Liver (tissue), 3 donors: ENCODE measurements at regions not wholly inside any gene's neighbourhood (a gene's known extent, or its start where the extent isn't known, plus 50 kb on each side); places are given as distances from the start of the nearest gene placed in this dataset.

Source experiments
- EGR1 ChIP-seq, 2 donors: IDR thresholded peaks; 2 replicates each; pipeline ENCODE4 v1.6.1; 2016 to 2018; ENCODE audit warnings: antibody characterized with exemption in 2 of 2, low read depth in 2 of 2
- FOXA1 ChIP-seq: IDR thresholded peaks from 2 replicates; pipeline ENCODE4 v1.6.1; 2016; ENCODE audit warnings: antibody characterized with exemption
- JUND ChIP-seq, 2 donors: IDR thresholded peaks; 2 replicates each; pipeline ENCODE4 v1.6.1; 2016; ENCODE audit warnings: antibody characterized with exemption in 2 of 2
- RAD21 ChIP-seq, 2 donors: IDR thresholded peaks; 2 replicates each; pipeline ENCODE4 v1.6.1; 2016; ENCODE audit warnings: antibody characterized with exemption in 2 of 2, mild to moderate bottlenecking in 2 of 2
- SP1 ChIP-seq: IDR thresholded peaks from 2 replicates; pipeline ENCODE4 v1.6.1; 2018; ENCODE audit warnings: antibody characterized with exemption, mild to moderate bottlenecking
- TF ChIP-seq, protein P1 (sequence below): fragments of 150-350 bp; IDR thresholded peaks from 2 replicates; pipeline ENCODE4 v1.5.1; 2017; ENCODE audit warnings: improper control_type of control experiment, low read depth, low read length; ENCODE audit not compliant: missing input control
- TF ChIP-seq, protein P2 (sequence below): IDR thresholded peaks from 2 replicates; pipeline ENCODE4 v1.6.1; 2016; ENCODE audit warnings: antibody characterized with exemption
- TF ChIP-seq, protein P3 (sequence below): IDR thresholded peaks from 2 replicates; pipeline ENCODE4 v1.6.1; 2016; ENCODE audit warnings: antibody characterized with exemption
- TF ChIP-seq, protein P4 (sequence below): IDR thresholded peaks from 2 replicates; pipeline ENCODE4 v1.6.1; 2016; ENCODE audit warnings: antibody characterized with exemption, mild to moderate bottlenecking
- donor health status: healthy.
- donor health status: healthy.

DNA sequence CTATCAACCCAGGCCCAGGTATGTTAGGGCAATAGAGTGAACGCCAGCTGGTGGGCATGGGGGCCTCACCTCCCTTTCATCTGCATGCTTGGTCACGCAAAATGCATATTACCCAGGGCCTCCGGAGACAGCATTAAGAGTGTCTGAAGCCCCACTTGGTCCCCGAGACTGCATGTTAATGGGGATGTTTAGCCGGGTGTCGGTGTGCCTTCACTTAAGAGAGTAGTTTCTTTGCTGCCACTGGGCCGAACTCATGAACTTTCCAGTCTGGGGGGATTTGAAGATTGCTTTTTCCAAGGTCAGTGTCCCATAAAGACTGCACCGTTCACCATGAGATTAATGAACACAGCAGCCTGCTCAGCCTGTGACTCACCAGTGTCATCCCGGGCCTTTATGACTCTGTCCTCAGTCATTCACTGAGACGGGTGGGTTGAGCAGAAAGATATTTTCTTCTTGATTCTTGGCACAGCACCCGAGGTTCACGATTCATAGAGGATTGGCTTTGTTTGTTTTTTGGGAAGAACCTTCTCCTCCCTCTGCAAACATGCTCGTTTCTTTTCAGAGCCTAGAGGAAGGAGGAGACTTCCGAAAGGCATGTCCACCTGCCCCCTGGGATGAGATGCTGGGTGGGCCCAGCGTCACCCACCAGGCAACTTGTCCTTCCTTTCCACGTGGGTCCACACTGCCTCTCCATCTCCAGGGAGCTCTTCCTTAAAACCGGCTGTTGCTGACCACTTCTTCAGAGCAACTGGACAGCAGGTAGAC, 199.1 kb downstream of the GLI2 start:
- TF ChIP-seq, protein P1, sequence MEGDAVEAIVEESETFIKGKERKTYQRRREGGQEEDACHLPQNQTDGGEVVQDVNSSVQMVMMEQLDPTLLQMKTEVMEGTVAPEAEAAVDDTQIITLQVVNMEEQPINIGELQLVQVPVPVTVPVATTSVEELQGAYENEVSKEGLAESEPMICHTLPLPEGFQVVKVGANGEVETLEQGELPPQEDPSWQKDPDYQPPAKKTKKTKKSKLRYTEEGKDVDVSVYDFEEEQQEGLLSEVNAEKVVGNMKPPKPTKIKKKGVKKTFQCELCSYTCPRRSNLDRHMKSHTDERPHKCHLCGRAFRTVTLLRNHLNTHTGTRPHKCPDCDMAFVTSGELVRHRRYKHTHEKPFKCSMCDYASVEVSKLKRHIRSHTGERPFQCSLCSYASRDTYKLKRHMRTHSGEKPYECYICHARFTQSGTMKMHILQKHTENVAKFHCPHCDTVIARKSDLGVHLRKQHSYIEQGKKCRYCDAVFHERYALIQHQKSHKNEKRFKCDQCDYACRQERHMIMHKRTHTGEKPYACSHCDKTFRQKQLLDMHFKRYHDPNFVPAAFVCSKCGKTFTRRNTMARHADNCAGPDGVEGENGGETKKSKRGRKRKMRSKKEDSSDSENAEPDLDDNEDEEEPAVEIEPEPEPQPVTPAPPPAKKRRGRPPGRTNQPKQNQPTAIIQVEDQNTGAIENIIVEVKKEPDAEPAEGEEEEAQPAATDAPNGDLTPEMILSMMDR: no peak
- TF ChIP-seq, protein P2, sequence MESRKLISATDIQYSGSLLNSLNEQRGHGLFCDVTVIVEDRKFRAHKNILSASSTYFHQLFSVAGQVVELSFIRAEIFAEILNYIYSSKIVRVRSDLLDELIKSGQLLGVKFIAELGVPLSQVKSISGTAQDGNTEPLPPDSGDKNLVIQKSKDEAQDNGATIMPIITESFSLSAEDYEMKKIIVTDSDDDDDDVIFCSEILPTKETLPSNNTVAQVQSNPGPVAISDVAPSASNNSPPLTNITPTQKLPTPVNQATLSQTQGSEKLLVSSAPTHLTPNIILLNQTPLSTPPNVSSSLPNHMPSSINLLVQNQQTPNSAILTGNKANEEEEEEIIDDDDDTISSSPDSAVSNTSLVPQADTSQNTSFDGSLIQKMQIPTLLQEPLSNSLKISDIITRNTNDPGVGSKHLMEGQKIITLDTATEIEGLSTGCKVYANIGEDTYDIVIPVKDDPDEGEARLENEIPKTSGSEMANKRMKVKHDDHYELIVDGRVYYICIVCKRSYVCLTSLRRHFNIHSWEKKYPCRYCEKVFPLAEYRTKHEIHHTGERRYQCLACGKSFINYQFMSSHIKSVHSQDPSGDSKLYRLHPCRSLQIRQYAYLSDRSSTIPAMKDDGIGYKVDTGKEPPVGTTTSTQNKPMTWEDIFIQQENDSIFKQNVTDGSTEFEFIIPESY: no peak
- TF ChIP-seq SP1: no peak
- TF ChIP-seq, protein P3, sequence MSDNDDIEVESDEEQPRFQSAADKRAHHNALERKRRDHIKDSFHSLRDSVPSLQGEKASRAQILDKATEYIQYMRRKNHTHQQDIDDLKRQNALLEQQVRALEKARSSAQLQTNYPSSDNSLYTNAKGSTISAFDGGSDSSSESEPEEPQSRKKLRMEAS: no peak
- TF ChIP-seq EGR1 (IDR thresholded peaks at IDR 0.05; ENCODE audit: low read depth in 2 of 2): no peak
- TF ChIP-seq RAD21 (IDR thresholded peaks at IDR 0.05): no peak
- TF ChIP-seq FOXA1: no peak
- TF ChIP-seq, protein P4, sequence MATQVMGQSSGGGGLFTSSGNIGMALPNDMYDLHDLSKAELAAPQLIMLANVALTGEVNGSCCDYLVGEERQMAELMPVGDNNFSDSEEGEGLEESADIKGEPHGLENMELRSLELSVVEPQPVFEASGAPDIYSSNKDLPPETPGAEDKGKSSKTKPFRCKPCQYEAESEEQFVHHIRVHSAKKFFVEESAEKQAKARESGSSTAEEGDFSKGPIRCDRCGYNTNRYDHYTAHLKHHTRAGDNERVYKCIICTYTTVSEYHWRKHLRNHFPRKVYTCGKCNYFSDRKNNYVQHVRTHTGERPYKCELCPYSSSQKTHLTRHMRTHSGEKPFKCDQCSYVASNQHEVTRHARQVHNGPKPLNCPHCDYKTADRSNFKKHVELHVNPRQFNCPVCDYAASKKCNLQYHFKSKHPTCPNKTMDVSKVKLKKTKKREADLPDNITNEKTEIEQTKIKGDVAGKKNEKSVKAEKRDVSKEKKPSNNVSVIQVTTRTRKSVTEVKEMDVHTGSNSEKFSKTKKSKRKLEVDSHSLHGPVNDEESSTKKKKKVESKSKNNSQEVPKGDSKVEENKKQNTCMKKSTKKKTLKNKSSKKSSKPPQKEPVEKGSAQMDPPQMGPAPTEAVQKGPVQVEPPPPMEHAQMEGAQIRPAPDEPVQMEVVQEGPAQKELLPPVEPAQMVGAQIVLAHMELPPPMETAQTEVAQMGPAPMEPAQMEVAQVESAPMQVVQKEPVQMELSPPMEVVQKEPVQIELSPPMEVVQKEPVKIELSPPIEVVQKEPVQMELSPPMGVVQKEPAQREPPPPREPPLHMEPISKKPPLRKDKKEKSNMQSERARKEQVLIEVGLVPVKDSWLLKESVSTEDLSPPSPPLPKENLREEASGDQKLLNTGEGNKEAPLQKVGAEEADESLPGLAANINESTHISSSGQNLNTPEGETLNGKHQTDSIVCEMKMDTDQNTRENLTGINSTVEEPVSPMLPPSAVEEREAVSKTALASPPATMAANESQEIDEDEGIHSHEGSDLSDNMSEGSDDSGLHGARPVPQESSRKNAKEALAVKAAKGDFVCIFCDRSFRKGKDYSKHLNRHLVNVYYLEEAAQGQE: no peak
- no peak for TF ChIP-seq JUND (IDR thresholded peaks at IDR 0.05)
